ENCODE measurements at regions not wholly inside any gene's neighbourhood (a gene's known extent, or its start where the extent isn't known, plus 50 kb on each side); places are given as distances from the start of the nearest gene placed in this dataset.

- TF ChIP-seq POLR2A (IDR thresholded peaks at IDR 0.05; ENCODE audit: low read length): no peak
- TF ChIP-seq GATA1 (IDR thresholded peaks at IDR 0.05; ENCODE audit: low read depth, low read length): no peak
Measured at GRCh38 chr6:15924893-15925292, 204.0 kb upstream of the MYLIP start.
